ENCODE measurements at regions not wholly inside any gene's neighbourhood (a gene's known extent, or its start where the extent isn't known, plus 50 kb on each side); places are given as distances from the start of the nearest gene placed in this dataset.
"Not testable (repeated sequence)": the region's sequence is repeated elsewhere in the genome, so short reads cannot be mapped to it uniquely, and the experiment has no call there.

- Histone ChIP-seq H3K9ac (ENCODE audit: low read depth, low read length) (no peak overlapping the region), H3K4me3 (ENCODE audit: low read length) (no peak overlapping the region), H3K4me1 (ENCODE audit: insufficient read depth, low read length) (peaks cover 28% of the 10 kb centered on the region; the same call in 1 of the 2 replicates), H3K27ac (ENCODE audit: low read depth, low read length) (peak overlapping the region; percentile 55; the same call in 1 of the 2 replicates), H3K36me3 (ENCODE audit: insufficient read depth, low read length) (no peaks in the 10 kb centered on the region), H3K27me3 (ENCODE audit: insufficient read depth, low read length) (no peaks in the 10 kb centered on the region), H3K9me3 (ENCODE audit: insufficient read depth, low read depth, low read length) (peaks cover 12% of the 10 kb centered on the region; the same call in 1 of the 2 replicates)
- 69% methylated on average over 5 of the region's 5 CpGs for WGBS
Observed at GRCh38 chr6:169099411-169100202, 154.0 kb downstream of the THBS2 start.

GRCh38 chr6:169098651-169099050 is 155.0 kb downstream of the THBS2 start:
- H3K27me3 ChIP-seq (ENCODE audit: insufficient read depth, low read length); H3K9ac ChIP-seq (ENCODE audit: low read depth, low read length): not testable (repeated sequence)

GRCh38 chr6:169098116-169098515 is 155.5 kb downstream of the THBS2 start:
- H3K9ac ChIP-seq (ENCODE audit: low read depth, low read length), result no peak overlapping the region
- H3K36me3 ChIP-seq (ENCODE audit: insufficient read depth, low read length), result no peaks in the 10 kb centered on the region
- no peaks in the 10 kb centered on the region for H3K27me3 ChIP-seq (ENCODE audit: insufficient read depth, low read length)
- peaks cover 28% of the 10 kb centered on the region; the same call in 1 of the 2 replicates for H3K4me1 ChIP-seq (ENCODE audit: insufficient read depth, low read length)
- WGBS, result 100% methylated on average over 1 of the region's 1 CpG
- no peak overlapping the region for H3K27ac ChIP-seq (ENCODE audit: low read depth, low read length)
- H3K4me3 ChIP-seq (ENCODE audit: low read length), result no peak overlapping the region
- peaks cover 7% of the 10 kb centered on the region; the same call in 1 of the 2 replicates for H3K9me3 ChIP-seq (ENCODE audit: insufficient read depth, low read depth, low read length)

More at GRCh38 chr6:169098651-169099050, 155.0 kb downstream of the THBS2 start:
- not testable (repeated sequence) for H3K27ac ChIP-seq (ENCODE audit: low read depth, low read length); H3K4me3 ChIP-seq (ENCODE audit: low read length); H3K36me3 ChIP-seq (ENCODE audit: insufficient read depth, low read length); H3K9me3 ChIP-seq (ENCODE audit: insufficient read depth, low read depth, low read length)
- peaks cover 28% of the 10 kb centered on the region; the same call in 1 of the 2 replicates for H3K4me1 ChIP-seq (ENCODE audit: insufficient read depth, low read length)
- WGBS, result 92% methylated on average over 2 of the region's 2 CpGs

- H3K4me1 ChIP-seq (ENCODE audit: insufficient read depth, low read length), result peaks cover 28% of the 10 kb centered on the region; the same call in 1 of the 2 replicates
- H3K9ac ChIP-seq (ENCODE audit: low read depth, low read length), result no peak overlapping the region
- H3K9me3 ChIP-seq (ENCODE audit: insufficient read depth, low read depth, low read length), result peaks cover 8% of the 10 kb centered on the region; the same call in 1 of the 2 replicates
- H3K4me3 ChIP-seq (ENCODE audit: low read length), result no peak overlapping the region
- no peaks in the 10 kb centered on the region for H3K36me3 ChIP-seq (ENCODE audit: insufficient read depth, low read length)
- WGBS, result 78% methylated on average over 10 of the region's 11 CpGs
- H3K27ac ChIP-seq (ENCODE audit: low read depth, low read length), result no peak overlapping the region
- no peaks in the 10 kb centered on the region for H3K27me3 ChIP-seq (ENCODE audit: insufficient read depth, low read length)
Observed at GRCh38 chr6:169097381-169097959, 156.2 kb downstream of the THBS2 start.

GRCh38 chr6:169096388-169096787 is 157.3 kb downstream of the THBS2 start:
- H3K36me3 ChIP-seq (ENCODE audit: insufficient read depth, low read length), result no peaks in the 10 kb centered on the region; the same call in 1 of the 2 replicates
- no peak overlapping the region for H3K9ac ChIP-seq (ENCODE audit: low read depth, low read length)
- no peak overlapping the region for H3K4me3 ChIP-seq (ENCODE audit: low read length)
- 96% methylated on average over 4 of the region's 5 CpGs for WGBS
- H3K27me3 ChIP-seq (ENCODE audit: insufficient read depth, low read length), result no peaks in the 10 kb centered on the region
- H3K27ac ChIP-seq (ENCODE audit: low read depth, low read length), result no peak overlapping the region
- H3K4me1 ChIP-seq (ENCODE audit: insufficient read depth, low read length), result peaks cover 28% of the 10 kb centered on the region; the same call in 1 of the 2 replicates
- peaks cover 19% of the 10 kb centered on the region for H3K9me3 ChIP-seq (ENCODE audit: insufficient read depth, low read depth, low read length)

GRCh38 chr6:169095153-169095552 is 158.5 kb downstream of the THBS2 start:
- no peak overlapping the region for H3K4me3 ChIP-seq (ENCODE audit: low read length)
- no peaks in the 10 kb centered on the region; the same call in 1 of the 2 replicates for H3K36me3 ChIP-seq (ENCODE audit: insufficient read depth, low read length)
- no peak overlapping the region for H3K9ac ChIP-seq (ENCODE audit: low read depth, low read length)
- no peaks in the 10 kb centered on the region for H3K27me3 ChIP-seq (ENCODE audit: insufficient read depth, low read length)
- peaks cover 27% of the 10 kb centered on the region; the same call in 1 of the 2 replicates for H3K4me1 ChIP-seq (ENCODE audit: insufficient read depth, low read length)
- no peak overlapping the region for H3K27ac ChIP-seq (ENCODE audit: low read depth, low read length)
- H3K9me3 ChIP-seq (ENCODE audit: insufficient read depth, low read depth, low read length), result peaks cover 31% of the 10 kb centered on the region
- 88% methylated on average over 12 of the region's 12 CpGs for WGBS

- Histone ChIP-seq H3K27ac (ENCODE audit: low read depth, low read length) (no peak overlapping the region), H3K9me3 (ENCODE audit: insufficient read depth, low read depth, low read length) (peaks cover 34% of the 10 kb centered on the region), H3K9ac (ENCODE audit: low read depth, low read length) (no peak overlapping the region), H3K4me3 (ENCODE audit: low read length) (no peak overlapping the region), H3K36me3 (ENCODE audit: insufficient read depth, low read length) (no peaks in the 10 kb centered on the region; the same call in 1 of the 2 replicates), H3K27me3 (ENCODE audit: insufficient read depth, low read length) (no peaks in the 10 kb centered on the region), H3K4me1 (ENCODE audit: insufficient read depth, low read length) (peaks cover 21% of the 10 kb centered on the region; the same call in 1 of the 2 replicates)
- 97% methylated on average over 7 of the region's 7 CpGs for WGBS
Observed at GRCh38 chr6:169094552-169094950, 159.1 kb downstream of the THBS2 start.

GRCh38 chr6:169093770-169094551 is 159.7 kb downstream of the THBS2 start:
- Histone ChIP-seq H3K4me3 (ENCODE audit: low read length) (no peak overlapping the region), H3K27ac (ENCODE audit: low read depth, low read length) (no peak overlapping the region), H3K9me3 (ENCODE audit: insufficient read depth, low read depth, low read length) (peaks cover 40% of the 10 kb centered on the region), H3K27me3 (ENCODE audit: insufficient read depth, low read length) (no peaks in the 10 kb centered on the region), H3K9ac (ENCODE audit: low read depth, low read length) (no peak overlapping the region), H3K36me3 (ENCODE audit: insufficient read depth, low read length) (no peaks in the 10 kb centered on the region; the same call in 1 of the 2 replicates), H3K4me1 (ENCODE audit: insufficient read depth, low read length) (peaks cover 16% of the 10 kb centered on the region; the same call in 1 of the 2 replicates)
- WGBS, result 94% methylated on average over 16 of the region's 16 CpGs

- WGBS, result 92% methylated on average over 11 of the region's 11 CpGs
- peaks cover 40% of the 10 kb centered on the region for H3K9me3 ChIP-seq (ENCODE audit: insufficient read depth, low read depth, low read length)
- H3K27me3 ChIP-seq (ENCODE audit: insufficient read depth, low read length), result no peaks in the 10 kb centered on the region
- no peaks in the 10 kb centered on the region; the same call in 1 of the 2 replicates for H3K36me3 ChIP-seq (ENCODE audit: insufficient read depth, low read length)
- no peak overlapping the region for H3K9ac ChIP-seq (ENCODE audit: low read depth, low read length)
- peaks cover 10% of the 10 kb centered on the region; the same call in 1 of the 2 replicates for H3K4me1 ChIP-seq (ENCODE audit: insufficient read depth, low read length)
- H3K27ac ChIP-seq (ENCODE audit: low read depth, low read length), result no peak overlapping the region
- H3K4me3 ChIP-seq (ENCODE audit: low read length), result no peak overlapping the region
Observed at GRCh38 chr6:169093066-169093723, 160.5 kb downstream of the THBS2 start.

- H3K27ac ChIP-seq (ENCODE audit: low read depth, low read length), result no peak overlapping the region
- H3K4me1 ChIP-seq (ENCODE audit: insufficient read depth, low read length), result peaks cover 11% of the 10 kb centered on the region; the same call in 1 of the 2 replicates
- no peaks in the 10 kb centered on the region; the same call in 1 of the 2 replicates for H3K36me3 ChIP-seq (ENCODE audit: insufficient read depth, low read length)
- no peaks in the 10 kb centered on the region for H3K27me3 ChIP-seq (ENCODE audit: insufficient read depth, low read length)
- no peak overlapping the region for H3K9ac ChIP-seq (ENCODE audit: low read depth, low read length)
- H3K4me3 ChIP-seq (ENCODE audit: low read length), result no peak overlapping the region
- 90% methylated on average over 3 of the region's 3 CpGs for WGBS
- peaks cover 40% of the 10 kb centered on the region for H3K9me3 ChIP-seq (ENCODE audit: insufficient read depth, low read depth, low read length)
Observed at GRCh38 chr6:169092375-169092774, 161.3 kb downstream of the THBS2 start.

All from HUES64 (cell line).